SK-N-SH (cell line): ENCODE measurements at regions not wholly inside any gene's neighbourhood (a gene's known extent, or its start where the extent isn't known, plus 50 kb on each side); places are given as distances from the start of the nearest gene placed in this dataset.

Experiments
- CTCF ChIA-PET: fragments of 300-600, 350-600 bp; formaldehyde crosslinking; extraction: SDS; loops from one replicate; lab custom pipeline; 2021; lab: Yijun Ruan, JAX
- POLR2A ChIA-PET: fragments of 350-600 bp; sonication (Branson Sonifier 250); formaldehyde crosslinking; extraction: SDS; loops from one replicate; lab custom pipeline; 2020; ENCODE audit warnings: antibody characterized with exemption, inconsistent platforms; lab: Yijun Ruan, JAX
- DNase-seq: peaks from one replicate; pipeline ENCODE4 v3.0.0; 2012
- H2AFZ ChIP-seq: fragments of 200-600 bp; sonication (generic); 2 replicates; pipeline ENCODE4 v1.8.1; 2016; ENCODE audit warnings: antibody characterized with exemption, mild to moderate bottlenecking, low read depth
- H3F3A ChIP-seq: fragments of 200-600 bp; sonication (generic); replicated peaks from 2 replicates; pipeline ENCODE3; 2016; ENCODE audit warnings: antibody characterized with exemption, mild to moderate bottlenecking; ENCODE audit not compliant: insufficient read depth
- H3K27ac ChIP-seq, 2 experiments: fragments of 200-500 bp in 1 of 2; fragments of 200-600 bp in 1 of 2; sonication (Bioruptor generic) in 1 of 2; sonication (generic), shearing (Covaris generic) in 1 of 2; 2 replicates each; pipeline versions ENCODE4 v1.5.1 to v1.6.1; 2014 to 2016; ENCODE audit warnings: low read depth in 2 of 2, inconsistent platforms in 1 of 2, low read length in 1 of 2, mild to moderate bottlenecking in 1 of 2, mixed read lengths in 1 of 2
- H3K27me3 ChIP-seq: fragments of 200-600 bp; sonication (generic), shearing (Covaris generic); 2 replicates; pipeline ENCODE4 v1.6.1; 2016; ENCODE audit warnings: mixed run types; ENCODE audit not compliant: insufficient read depth
- H3K36me3 ChIP-seq, 2 experiments: fragments of 200-500 bp in 1 of 2; fragments of 200-600 bp in 1 of 2; sonication (Bioruptor generic) in 1 of 2; sonication (generic) in 1 of 2; replicated peaks in 1 of 2; 2 replicates each; pipeline versions ENCODE3 to v1.5.1; 2014 to 2016; ENCODE audit warnings: low read length in 1 of 2, mild to moderate bottlenecking in 1 of 2; ENCODE audit not compliant: insufficient read depth in 2 of 2, control insufficient read depth in 1 of 2
- H3K4me1 ChIP-seq, 2 experiments: fragments of 200-500 bp in 1 of 2; fragments of 200-600 bp in 1 of 2; sonication (Bioruptor generic) in 1 of 2; sonication (generic), shearing (Covaris generic) in 1 of 2; 2 replicates each; pipeline versions ENCODE4 v1.5.1 to v1.6.1; 2014 to 2016; ENCODE audit warnings: low read depth in 1 of 2, low read length in 1 of 2, mixed run types in 1 of 2; ENCODE audit not compliant: insufficient read depth in 2 of 2, control insufficient read depth in 1 of 2
- H3K4me2 ChIP-seq: fragments of 200-600 bp; sonication (generic), shearing (Covaris generic); 2 replicates; pipeline ENCODE4 v1.6.1; 2017; ENCODE audit warnings: mixed run types
- H3K4me3 ChIP-seq, 2 experiments: fragments of 200-500 bp in 1 of 2; fragments of 200-600 bp in 1 of 2; sonication (Bioruptor generic) in 1 of 2; sonication (generic), shearing (Covaris generic) in 1 of 2; 2 replicates each; pipeline versions ENCODE4 v1.5.1 to v1.8.1; 2014 to 2016; ENCODE audit warnings: low read depth in 2 of 2, inconsistent platforms in 1 of 2, low read length in 1 of 2, mild to moderate bottlenecking in 1 of 2, mixed read lengths in 1 of 2, moderate library complexity in 1 of 2
- H3K79me2 ChIP-seq: fragments of 200-600 bp; sonication (generic); 2 replicates; pipeline ENCODE4 v1.8.1; 2017; ENCODE audit warnings: mild to moderate bottlenecking; ENCODE audit not compliant: insufficient read depth
- H3K9ac ChIP-seq: fragments of 200-600 bp; sonication (generic); 2 replicates; pipeline ENCODE4 v1.6.1; 2017; ENCODE audit warnings: mixed run types
- H3K9me2 ChIP-seq: fragments of 200-600 bp; sonication (generic); 2 replicates; pipeline ENCODE4 v1.6.1; 2017; ENCODE audit warnings: mixed run types
- H3K9me3 ChIP-seq: fragments of 200-600 bp; sonication (generic); 2 replicates; pipeline ENCODE4 v1.6.1; 2017; ENCODE audit warnings: mixed run types, mild to moderate bottlenecking, moderate library complexity
- H4K20me1 ChIP-seq: fragments of 200-600 bp; sonication (generic); 2 replicates; pipeline ENCODE4 v1.6.1; 2017; ENCODE audit warnings: mild to moderate bottlenecking, mixed run types; ENCODE audit not compliant: insufficient read depth
- CHD2 ChIP-seq: fragments of 150-350 bp; IDR thresholded peaks from 2 replicates; pipeline ENCODE4 v1.6.1; 2018; ENCODE audit warnings: low read length; ENCODE audit not compliant: partially characterized antibody
- ELF1 ChIP-seq: IDR thresholded peaks from 2 replicates; pipeline ENCODE4 v1.4.0; 2012
- EP300 ChIP-seq, 2 experiments: IDR thresholded peaks; 2 replicates each; pipeline versions ENCODE4 v1.4.0 to v1.6.1; 2012; ENCODE audit warnings: borderline replicate concordance in 1 of 2, low read depth in 1 of 2, low read length in 1 of 2
- FOSL2 ChIP-seq: IDR thresholded peaks from 2 replicates; pipeline ENCODE4 v1.4.0; 2012; ENCODE audit warnings: low read depth, mild to moderate bottlenecking, moderate library complexity, borderline replicate concordance
- FOXJ3 ChIP-seq: sonication (generic); formaldehyde crosslinking; IDR thresholded peaks from 2 replicates; pipeline ENCODE4 v1.5.1; 2020; ENCODE audit warnings: mild to moderate bottlenecking, missing genetic modification reagents
- FOXM1 ChIP-seq: IDR thresholded peaks from 2 replicates; pipeline ENCODE4 v1.4.0; 2012; ENCODE audit warnings: low read depth, mild to moderate bottlenecking
- GATA2 ChIP-seq: sonication (generic); formaldehyde crosslinking; IDR thresholded peaks from 2 replicates; pipeline ENCODE4 v1.5.0; 2020; ENCODE audit warnings: mild to moderate bottlenecking, missing genetic modification reagents
- MEF2A ChIP-seq: IDR thresholded peaks from 2 replicates; pipeline ENCODE4 v1.4.0; 2012; ENCODE audit warnings: low read depth, borderline replicate concordance
- MXI1 ChIP-seq: IDR thresholded peaks from 2 replicates; pipeline ENCODE4 v1.6.1; 2012; ENCODE audit warnings: mild to moderate bottlenecking, low read depth, low read length, improper control_type of control experiment
- NFIC ChIP-seq: IDR thresholded peaks from 2 replicates; pipeline ENCODE4 v1.4.0; 2012; ENCODE audit warnings: borderline replicate concordance
- RAD21 ChIP-seq: IDR thresholded peaks from 2 replicates; pipeline ENCODE4 v1.6.1; 2012; ENCODE audit warnings: mild to moderate bottlenecking, low read length
- SIN3A ChIP-seq: IDR thresholded peaks from 2 replicates; pipeline ENCODE4 v1.6.1; 2012; ENCODE audit warnings: low read depth, mild to moderate bottlenecking, low read length, moderate library complexity, borderline replicate concordance
- TCF12 ChIP-seq: IDR thresholded peaks from 2 replicates; pipeline ENCODE4 v1.4.0; 2012
- TEAD4 ChIP-seq: IDR thresholded peaks from 2 replicates; pipeline ENCODE4 v1.4.0; 2012; ENCODE audit warnings: mild to moderate bottlenecking, borderline replicate concordance; ENCODE audit not compliant: insufficient read depth
- YY1 ChIP-seq: IDR thresholded peaks from 2 replicates; pipeline ENCODE4 v1.4.0; 2012; ENCODE audit warnings: low read depth, mild to moderate bottlenecking
- WGBS: methylation state at CpG from one replicate; pipeline ENCODE4 v1.1.6; 2017; ENCODE audit warnings: low lambda C conversion rate; 5-methylcytosine and 5-hydroxymethylcytosine counted together
- TF ChIP-seq, protein P1 (sequence below): fragments of 200-600 bp; sonication (generic); IDR thresholded peaks from 2 replicates; pipeline ENCODE4 v1.6.1; 2017; ENCODE audit warnings: antibody characterized with exemption, mild to moderate bottlenecking, moderate library complexity
- TF ChIP-seq, protein P2 (sequence below): IDR thresholded peaks from 2 replicates; pipeline ENCODE4 v1.4.0; 2012; ENCODE audit warnings: low read depth, borderline replicate concordance
- TF ChIP-seq, protein P3 (sequence below): fragments of 150-350 bp; IDR thresholded peaks from 2 replicates; pipeline ENCODE4 v1.6.1; 2016; ENCODE audit warnings: mild to moderate bottlenecking, low read depth, low read length
- TF ChIP-seq, protein P4 (sequence below): fragments of 150-350 bp; IDR thresholded peaks from 2 replicates; pipeline ENCODE4 v1.6.1; 2017; ENCODE audit warnings: antibody characterized with exemption, low read length, low read depth, borderline replicate concordance

DNA sequence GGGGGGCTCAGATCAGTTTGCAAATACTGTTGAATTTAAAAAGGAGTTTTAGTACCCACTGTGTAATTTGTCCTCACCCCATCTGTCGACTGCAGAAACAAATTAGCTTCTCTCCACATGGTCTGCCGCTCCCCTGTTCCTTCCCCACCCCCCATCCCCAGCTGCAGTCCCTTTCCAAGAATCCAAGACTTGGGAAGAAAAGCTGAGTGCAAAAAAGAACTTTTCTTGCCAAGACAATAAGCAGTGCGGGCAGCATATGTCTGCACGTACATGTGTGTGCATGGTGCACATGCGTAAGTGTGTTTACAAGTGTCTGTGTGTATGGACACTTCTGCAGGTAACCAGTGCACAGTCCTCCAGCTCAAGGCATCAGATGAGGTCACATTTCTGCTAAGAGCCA is 125.7 kb upstream of the SMIM23 start:
- no peaks in the 10 kb centered on the region for H3K36me3 ChIP-seq
- H3K79me2 ChIP-seq = no peaks in the 10 kb centered on the region
- H4K20me1 ChIP-seq = no peaks in the 10 kb centered on the region
- H3K4me3 ChIP-seq = no peak overlapping the region
- H3K4me2 ChIP-seq = no peak overlapping the region
- WGBS = 82% methylated on average over 5 of the region's 5 CpGs
- TF ChIP-seq RAD21 (no peak), EP300 (IDR thresholded peaks at IDR 0.05; ENCODE audit: borderline replicate concordance in 1 of 2, low read depth in 1 of 2, low read length in 1 of 2) (no peak), TEAD4 (no peak), MXI1 (no peak), FOSL2 (no peak), TCF12 (no peak), GATA2 (no peak), SIN3A (no peak), FOXM1 (no peak), CHD2 (no peak), MEF2A (no peak), NFIC (no peak), YY1 (no peak), ELF1 (no peak), FOXJ3 (CRISPR knock-in tag) (no peak)
- TF ChIP-seq, protein P1, sequence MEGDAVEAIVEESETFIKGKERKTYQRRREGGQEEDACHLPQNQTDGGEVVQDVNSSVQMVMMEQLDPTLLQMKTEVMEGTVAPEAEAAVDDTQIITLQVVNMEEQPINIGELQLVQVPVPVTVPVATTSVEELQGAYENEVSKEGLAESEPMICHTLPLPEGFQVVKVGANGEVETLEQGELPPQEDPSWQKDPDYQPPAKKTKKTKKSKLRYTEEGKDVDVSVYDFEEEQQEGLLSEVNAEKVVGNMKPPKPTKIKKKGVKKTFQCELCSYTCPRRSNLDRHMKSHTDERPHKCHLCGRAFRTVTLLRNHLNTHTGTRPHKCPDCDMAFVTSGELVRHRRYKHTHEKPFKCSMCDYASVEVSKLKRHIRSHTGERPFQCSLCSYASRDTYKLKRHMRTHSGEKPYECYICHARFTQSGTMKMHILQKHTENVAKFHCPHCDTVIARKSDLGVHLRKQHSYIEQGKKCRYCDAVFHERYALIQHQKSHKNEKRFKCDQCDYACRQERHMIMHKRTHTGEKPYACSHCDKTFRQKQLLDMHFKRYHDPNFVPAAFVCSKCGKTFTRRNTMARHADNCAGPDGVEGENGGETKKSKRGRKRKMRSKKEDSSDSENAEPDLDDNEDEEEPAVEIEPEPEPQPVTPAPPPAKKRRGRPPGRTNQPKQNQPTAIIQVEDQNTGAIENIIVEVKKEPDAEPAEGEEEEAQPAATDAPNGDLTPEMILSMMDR = no peak
- TF ChIP-seq, protein P2, sequence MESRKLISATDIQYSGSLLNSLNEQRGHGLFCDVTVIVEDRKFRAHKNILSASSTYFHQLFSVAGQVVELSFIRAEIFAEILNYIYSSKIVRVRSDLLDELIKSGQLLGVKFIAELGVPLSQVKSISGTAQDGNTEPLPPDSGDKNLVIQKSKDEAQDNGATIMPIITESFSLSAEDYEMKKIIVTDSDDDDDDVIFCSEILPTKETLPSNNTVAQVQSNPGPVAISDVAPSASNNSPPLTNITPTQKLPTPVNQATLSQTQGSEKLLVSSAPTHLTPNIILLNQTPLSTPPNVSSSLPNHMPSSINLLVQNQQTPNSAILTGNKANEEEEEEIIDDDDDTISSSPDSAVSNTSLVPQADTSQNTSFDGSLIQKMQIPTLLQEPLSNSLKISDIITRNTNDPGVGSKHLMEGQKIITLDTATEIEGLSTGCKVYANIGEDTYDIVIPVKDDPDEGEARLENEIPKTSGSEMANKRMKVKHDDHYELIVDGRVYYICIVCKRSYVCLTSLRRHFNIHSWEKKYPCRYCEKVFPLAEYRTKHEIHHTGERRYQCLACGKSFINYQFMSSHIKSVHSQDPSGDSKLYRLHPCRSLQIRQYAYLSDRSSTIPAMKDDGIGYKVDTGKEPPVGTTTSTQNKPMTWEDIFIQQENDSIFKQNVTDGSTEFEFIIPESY = no peak
- TF ChIP-seq, protein P3, sequence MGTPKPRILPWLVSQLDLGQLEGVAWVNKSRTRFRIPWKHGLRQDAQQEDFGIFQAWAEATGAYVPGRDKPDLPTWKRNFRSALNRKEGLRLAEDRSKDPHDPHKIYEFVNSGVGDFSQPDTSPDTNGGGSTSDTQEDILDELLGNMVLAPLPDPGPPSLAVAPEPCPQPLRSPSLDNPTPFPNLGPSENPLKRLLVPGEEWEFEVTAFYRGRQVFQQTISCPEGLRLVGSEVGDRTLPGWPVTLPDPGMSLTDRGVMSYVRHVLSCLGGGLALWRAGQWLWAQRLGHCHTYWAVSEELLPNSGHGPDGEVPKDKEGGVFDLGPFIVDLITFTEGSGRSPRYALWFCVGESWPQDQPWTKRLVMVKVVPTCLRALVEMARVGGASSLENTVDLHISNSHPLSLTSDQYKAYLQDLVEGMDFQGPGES = no peak
- TF ChIP-seq, protein P4, sequence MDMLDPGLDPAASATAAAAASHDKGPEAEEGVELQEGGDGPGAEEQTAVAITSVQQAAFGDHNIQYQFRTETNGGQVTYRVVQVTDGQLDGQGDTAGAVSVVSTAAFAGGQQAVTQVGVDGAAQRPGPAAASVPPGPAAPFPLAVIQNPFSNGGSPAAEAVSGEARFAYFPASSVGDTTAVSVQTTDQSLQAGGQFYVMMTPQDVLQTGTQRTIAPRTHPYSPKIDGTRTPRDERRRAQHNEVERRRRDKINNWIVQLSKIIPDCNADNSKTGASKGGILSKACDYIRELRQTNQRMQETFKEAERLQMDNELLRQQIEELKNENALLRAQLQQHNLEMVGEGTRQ = no peak
- ChIA-PET POLR2A (interaction anchor here (1.0 to 1.2 kb wide), 2 partner anchors 11 to 14 kb away, joined by 3 read pairs; no protein-coding TSS in a partner anchor), CTCF (interaction anchor here (0.7 to 1.7 kb wide), 4 partner anchors 11 to 39 kb away, joined by 3 to 4 read pairs (median 4); no protein-coding TSS in a partner anchor)
- H3K27me3 ChIP-seq = no peaks in the 10 kb centered on the region
- no peaks in the 10 kb centered on the region for H3F3A ChIP-seq
- H3K4me1 ChIP-seq = no peaks in the 10 kb centered on the region; a peak in 1 of 4 replicates
- no peak overlapping the region for H3K27ac ChIP-seq
- H2AFZ ChIP-seq = no peak overlapping the region
- no peak overlapping the region for H3K9ac ChIP-seq
- no peaks in the 10 kb centered on the region for H3K9me2 ChIP-seq
- no peak for DNase-seq
- no peaks in the 10 kb centered on the region for H3K9me3 ChIP-seq
